Liver (tissue), 3 donors: ENCODE measurements at regions not wholly inside any gene's neighbourhood (a gene's known extent, or its start where the extent isn't known, plus 50 kb on each side); places are given as distances from the start of the nearest gene placed in this dataset.

Experiments
- CTCF ChIP-seq: fragments of 150-350 bp; IDR thresholded peaks from 2 replicates; pipeline ENCODE4 v1.5.1; 2017; ENCODE audit warnings: improper control_type of control experiment, low read depth, low read length; ENCODE audit not compliant: missing input control
- RXRA ChIP-seq, 2 donors: IDR thresholded peaks; 2 replicates each; pipeline ENCODE4 v1.6.1; 2017 to 2018; ENCODE audit warnings: antibody characterized with exemption in 2 of 2, mild to moderate bottlenecking in 1 of 2
- ZBTB33 ChIP-seq: IDR thresholded peaks from 2 replicates; pipeline ENCODE4 v1.6.1; 2016; ENCODE audit warnings: antibody characterized with exemption
- donor health status: healthy.
- donor health status: healthy.

- TF ChIP-seq RXRA (IDR thresholded peaks at IDR 0.05) (no peak), CTCF (no peak), ZBTB33 (no peak)
Observed at GRCh38 chr1:239814306-239814881, 277.3 kb upstream of the FMN2 start.
